SK-N-SH (cell line): ENCODE measurements at regions not wholly inside any gene's neighbourhood (a gene's known extent, or its start where the extent isn't known, plus 50 kb on each side); places are given as distances from the start of the nearest gene placed in this dataset.

ENCODE experiments used
- CTCF ChIA-PET: fragments of 300-600, 350-600 bp; formaldehyde crosslinking; extraction: SDS; loops from one replicate; lab custom pipeline; 2021; lab: Yijun Ruan, JAX
- POLR2A ChIA-PET: fragments of 350-600 bp; sonication (Branson Sonifier 250); formaldehyde crosslinking; extraction: SDS; loops from one replicate; lab custom pipeline; 2020; ENCODE audit warnings: antibody characterized with exemption, inconsistent platforms; lab: Yijun Ruan, JAX
- DNase-seq: peaks from one replicate; pipeline ENCODE4 v3.0.0; 2012
- H2AFZ ChIP-seq: fragments of 200-600 bp; sonication (generic); 2 replicates; pipeline ENCODE4 v1.8.1; 2016; ENCODE audit warnings: antibody characterized with exemption, mild to moderate bottlenecking, low read depth
- H3F3A ChIP-seq: fragments of 200-600 bp; sonication (generic); replicated peaks from 2 replicates; pipeline ENCODE3; 2016; ENCODE audit warnings: antibody characterized with exemption, mild to moderate bottlenecking; ENCODE audit not compliant: insufficient read depth
- H3K27ac ChIP-seq, 2 experiments: fragments of 200-500 bp in 1 of 2; fragments of 200-600 bp in 1 of 2; sonication (Bioruptor generic) in 1 of 2; sonication (generic), shearing (Covaris generic) in 1 of 2; 2 replicates each; pipeline versions ENCODE4 v1.5.1 to v1.6.1; 2014 to 2016; ENCODE audit warnings: low read depth in 2 of 2, inconsistent platforms in 1 of 2, low read length in 1 of 2, mild to moderate bottlenecking in 1 of 2, mixed read lengths in 1 of 2
- H3K27me3 ChIP-seq: fragments of 200-600 bp; sonication (generic), shearing (Covaris generic); 2 replicates; pipeline ENCODE4 v1.6.1; 2016; ENCODE audit warnings: mixed run types; ENCODE audit not compliant: insufficient read depth
- H3K36me3 ChIP-seq, 2 experiments: fragments of 200-500 bp in 1 of 2; fragments of 200-600 bp in 1 of 2; sonication (Bioruptor generic) in 1 of 2; sonication (generic) in 1 of 2; replicated peaks in 1 of 2; 2 replicates each; pipeline versions ENCODE3 to v1.5.1; 2014 to 2016; ENCODE audit warnings: low read length in 1 of 2, mild to moderate bottlenecking in 1 of 2; ENCODE audit not compliant: insufficient read depth in 2 of 2, control insufficient read depth in 1 of 2
- H3K4me1 ChIP-seq, 2 experiments: fragments of 200-500 bp in 1 of 2; fragments of 200-600 bp in 1 of 2; sonication (Bioruptor generic) in 1 of 2; sonication (generic), shearing (Covaris generic) in 1 of 2; 2 replicates each; pipeline versions ENCODE4 v1.5.1 to v1.6.1; 2014 to 2016; ENCODE audit warnings: low read depth in 1 of 2, low read length in 1 of 2, mixed run types in 1 of 2; ENCODE audit not compliant: insufficient read depth in 2 of 2, control insufficient read depth in 1 of 2
- H3K4me2 ChIP-seq: fragments of 200-600 bp; sonication (generic), shearing (Covaris generic); 2 replicates; pipeline ENCODE4 v1.6.1; 2017; ENCODE audit warnings: mixed run types
- H3K4me3 ChIP-seq, 2 experiments: fragments of 200-500 bp in 1 of 2; fragments of 200-600 bp in 1 of 2; sonication (Bioruptor generic) in 1 of 2; sonication (generic), shearing (Covaris generic) in 1 of 2; 2 replicates each; pipeline versions ENCODE4 v1.5.1 to v1.8.1; 2014 to 2016; ENCODE audit warnings: low read depth in 2 of 2, inconsistent platforms in 1 of 2, low read length in 1 of 2, mild to moderate bottlenecking in 1 of 2, mixed read lengths in 1 of 2, moderate library complexity in 1 of 2
- H3K79me2 ChIP-seq: fragments of 200-600 bp; sonication (generic); 2 replicates; pipeline ENCODE4 v1.8.1; 2017; ENCODE audit warnings: mild to moderate bottlenecking; ENCODE audit not compliant: insufficient read depth
- H3K9ac ChIP-seq: fragments of 200-600 bp; sonication (generic); 2 replicates; pipeline ENCODE4 v1.6.1; 2017; ENCODE audit warnings: mixed run types
- H3K9me2 ChIP-seq: fragments of 200-600 bp; sonication (generic); 2 replicates; pipeline ENCODE4 v1.6.1; 2017; ENCODE audit warnings: mixed run types
- H3K9me3 ChIP-seq: fragments of 200-600 bp; sonication (generic); 2 replicates; pipeline ENCODE4 v1.6.1; 2017; ENCODE audit warnings: mixed run types, mild to moderate bottlenecking, moderate library complexity
- H4K20me1 ChIP-seq: fragments of 200-600 bp; sonication (generic); 2 replicates; pipeline ENCODE4 v1.6.1; 2017; ENCODE audit warnings: mild to moderate bottlenecking, mixed run types; ENCODE audit not compliant: insufficient read depth
- CHD2 ChIP-seq: fragments of 150-350 bp; IDR thresholded peaks from 2 replicates; pipeline ENCODE4 v1.6.1; 2018; ENCODE audit warnings: low read length; ENCODE audit not compliant: partially characterized antibody
- EZH2phosphoT487 ChIP-seq: fragments of 200-600 bp; sonication (generic); IDR thresholded peaks from 2 replicates; pipeline ENCODE4 v1.6.1; 2017; ENCODE audit warnings: low read depth, mixed run types, mild to moderate bottlenecking, antibody characterized with exemption, moderate library complexity, borderline replicate concordance
- FOSL2 ChIP-seq: IDR thresholded peaks from 2 replicates; pipeline ENCODE4 v1.4.0; 2012; ENCODE audit warnings: low read depth, mild to moderate bottlenecking, moderate library complexity, borderline replicate concordance
- GABPA ChIP-seq: IDR thresholded peaks from 2 replicates; pipeline ENCODE4 v1.4.0; 2012; ENCODE audit warnings: low read depth, mild to moderate bottlenecking
- GATA2 ChIP-seq: sonication (generic); formaldehyde crosslinking; IDR thresholded peaks from 2 replicates; pipeline ENCODE4 v1.5.0; 2020; ENCODE audit warnings: mild to moderate bottlenecking, missing genetic modification reagents
- MXI1 ChIP-seq: IDR thresholded peaks from 2 replicates; pipeline ENCODE4 v1.6.1; 2012; ENCODE audit warnings: mild to moderate bottlenecking, low read depth, low read length, improper control_type of control experiment
- NFIC ChIP-seq: IDR thresholded peaks from 2 replicates; pipeline ENCODE4 v1.4.0; 2012; ENCODE audit warnings: borderline replicate concordance
- RAD21 ChIP-seq: IDR thresholded peaks from 2 replicates; pipeline ENCODE4 v1.6.1; 2012; ENCODE audit warnings: mild to moderate bottlenecking, low read length
- YY1 ChIP-seq: IDR thresholded peaks from 2 replicates; pipeline ENCODE4 v1.4.0; 2012; ENCODE audit warnings: low read depth, mild to moderate bottlenecking
- WGBS: methylation state at CpG from one replicate; pipeline ENCODE4 v1.1.6; 2017; ENCODE audit warnings: low lambda C conversion rate; 5-methylcytosine and 5-hydroxymethylcytosine counted together
- TF ChIP-seq, protein P1 (sequence below): fragments of 200-600 bp; sonication (generic); IDR thresholded peaks from 2 replicates; pipeline ENCODE4 v1.6.1; 2017; ENCODE audit warnings: antibody characterized with exemption, mild to moderate bottlenecking, moderate library complexity
- TF ChIP-seq, protein P2 (sequence below): IDR thresholded peaks from 2 replicates; pipeline ENCODE4 v1.6.1; 2012; ENCODE audit warnings: mild to moderate bottlenecking, low read depth, low read length, moderate library complexity
- TF ChIP-seq, protein P3 (sequence below): IDR thresholded peaks from 2 replicates; pipeline ENCODE4 v1.4.0; 2012; ENCODE audit warnings: low read depth, borderline replicate concordance
- TF ChIP-seq, protein P4 (sequence below): IDR thresholded peaks from 2 replicates; pipeline ENCODE4 v1.4.0; 2012; ENCODE audit warnings: low read depth
- TF ChIP-seq, protein P5 (sequence below): fragments of 150-350 bp; IDR thresholded peaks from 2 replicates; pipeline ENCODE4 v1.6.1; 2016; ENCODE audit warnings: mild to moderate bottlenecking, low read depth, low read length
- TF ChIP-seq, protein P6 (sequence below): IDR thresholded peaks from 2 replicates; pipeline ENCODE4; 2012

DNA sequence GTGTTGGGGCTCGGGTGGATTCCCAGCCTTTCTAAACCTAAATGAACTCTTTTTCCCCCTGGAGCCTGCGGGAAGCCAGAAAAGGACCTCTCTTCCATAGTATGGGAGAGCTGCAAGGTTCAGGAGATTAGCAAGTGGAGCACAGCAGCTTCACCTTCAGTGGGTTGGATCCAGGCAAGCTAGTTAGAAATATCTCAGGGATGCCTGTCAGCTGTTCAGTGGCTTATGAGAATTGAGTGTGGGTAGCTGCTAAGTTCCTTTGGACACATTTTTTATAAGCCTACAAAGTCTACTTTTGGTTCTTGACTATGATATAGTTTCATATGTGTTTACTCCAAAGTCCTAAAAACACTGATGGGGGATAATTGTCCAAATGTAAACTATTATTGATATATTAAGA lies 642.1 kb downstream of the EPM2A start:
- no peaks in the 10 kb centered on the region for H3K79me2 ChIP-seq
- no peaks in the 10 kb centered on the region for H4K20me1 ChIP-seq
- H3K4me3 ChIP-seq, result no peak overlapping the region
- no peaks in the 10 kb centered on the region for H3K4me1 ChIP-seq
- no peaks in the 10 kb centered on the region for H3K27me3 ChIP-seq
- H3K27ac ChIP-seq, result no peak overlapping the region
- H3K9me3 ChIP-seq, result no peaks in the 10 kb centered on the region
- CTCF ChIA-PET, result no interaction called here
- TF ChIP-seq, protein P1, sequence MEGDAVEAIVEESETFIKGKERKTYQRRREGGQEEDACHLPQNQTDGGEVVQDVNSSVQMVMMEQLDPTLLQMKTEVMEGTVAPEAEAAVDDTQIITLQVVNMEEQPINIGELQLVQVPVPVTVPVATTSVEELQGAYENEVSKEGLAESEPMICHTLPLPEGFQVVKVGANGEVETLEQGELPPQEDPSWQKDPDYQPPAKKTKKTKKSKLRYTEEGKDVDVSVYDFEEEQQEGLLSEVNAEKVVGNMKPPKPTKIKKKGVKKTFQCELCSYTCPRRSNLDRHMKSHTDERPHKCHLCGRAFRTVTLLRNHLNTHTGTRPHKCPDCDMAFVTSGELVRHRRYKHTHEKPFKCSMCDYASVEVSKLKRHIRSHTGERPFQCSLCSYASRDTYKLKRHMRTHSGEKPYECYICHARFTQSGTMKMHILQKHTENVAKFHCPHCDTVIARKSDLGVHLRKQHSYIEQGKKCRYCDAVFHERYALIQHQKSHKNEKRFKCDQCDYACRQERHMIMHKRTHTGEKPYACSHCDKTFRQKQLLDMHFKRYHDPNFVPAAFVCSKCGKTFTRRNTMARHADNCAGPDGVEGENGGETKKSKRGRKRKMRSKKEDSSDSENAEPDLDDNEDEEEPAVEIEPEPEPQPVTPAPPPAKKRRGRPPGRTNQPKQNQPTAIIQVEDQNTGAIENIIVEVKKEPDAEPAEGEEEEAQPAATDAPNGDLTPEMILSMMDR, result no peak
- TF ChIP-seq FOSL2 (no peak), YY1 (no peak), NFIC (no peak), EZH2phosphoT487 (no peak), GABPA (no peak), RAD21 (no peak), GATA2 (no peak), MXI1 (no peak), CHD2 (no peak)
- TF ChIP-seq, protein P2, sequence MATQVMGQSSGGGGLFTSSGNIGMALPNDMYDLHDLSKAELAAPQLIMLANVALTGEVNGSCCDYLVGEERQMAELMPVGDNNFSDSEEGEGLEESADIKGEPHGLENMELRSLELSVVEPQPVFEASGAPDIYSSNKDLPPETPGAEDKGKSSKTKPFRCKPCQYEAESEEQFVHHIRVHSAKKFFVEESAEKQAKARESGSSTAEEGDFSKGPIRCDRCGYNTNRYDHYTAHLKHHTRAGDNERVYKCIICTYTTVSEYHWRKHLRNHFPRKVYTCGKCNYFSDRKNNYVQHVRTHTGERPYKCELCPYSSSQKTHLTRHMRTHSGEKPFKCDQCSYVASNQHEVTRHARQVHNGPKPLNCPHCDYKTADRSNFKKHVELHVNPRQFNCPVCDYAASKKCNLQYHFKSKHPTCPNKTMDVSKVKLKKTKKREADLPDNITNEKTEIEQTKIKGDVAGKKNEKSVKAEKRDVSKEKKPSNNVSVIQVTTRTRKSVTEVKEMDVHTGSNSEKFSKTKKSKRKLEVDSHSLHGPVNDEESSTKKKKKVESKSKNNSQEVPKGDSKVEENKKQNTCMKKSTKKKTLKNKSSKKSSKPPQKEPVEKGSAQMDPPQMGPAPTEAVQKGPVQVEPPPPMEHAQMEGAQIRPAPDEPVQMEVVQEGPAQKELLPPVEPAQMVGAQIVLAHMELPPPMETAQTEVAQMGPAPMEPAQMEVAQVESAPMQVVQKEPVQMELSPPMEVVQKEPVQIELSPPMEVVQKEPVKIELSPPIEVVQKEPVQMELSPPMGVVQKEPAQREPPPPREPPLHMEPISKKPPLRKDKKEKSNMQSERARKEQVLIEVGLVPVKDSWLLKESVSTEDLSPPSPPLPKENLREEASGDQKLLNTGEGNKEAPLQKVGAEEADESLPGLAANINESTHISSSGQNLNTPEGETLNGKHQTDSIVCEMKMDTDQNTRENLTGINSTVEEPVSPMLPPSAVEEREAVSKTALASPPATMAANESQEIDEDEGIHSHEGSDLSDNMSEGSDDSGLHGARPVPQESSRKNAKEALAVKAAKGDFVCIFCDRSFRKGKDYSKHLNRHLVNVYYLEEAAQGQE, result no peak
- TF ChIP-seq, protein P3, sequence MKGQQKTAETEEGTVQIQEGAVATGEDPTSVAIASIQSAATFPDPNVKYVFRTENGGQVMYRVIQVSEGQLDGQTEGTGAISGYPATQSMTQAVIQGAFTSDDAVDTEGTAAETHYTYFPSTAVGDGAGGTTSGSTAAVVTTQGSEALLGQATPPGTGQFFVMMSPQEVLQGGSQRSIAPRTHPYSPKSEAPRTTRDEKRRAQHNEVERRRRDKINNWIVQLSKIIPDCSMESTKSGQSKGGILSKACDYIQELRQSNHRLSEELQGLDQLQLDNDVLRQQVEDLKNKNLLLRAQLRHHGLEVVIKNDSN, result no peak
- TF ChIP-seq, protein P4, sequence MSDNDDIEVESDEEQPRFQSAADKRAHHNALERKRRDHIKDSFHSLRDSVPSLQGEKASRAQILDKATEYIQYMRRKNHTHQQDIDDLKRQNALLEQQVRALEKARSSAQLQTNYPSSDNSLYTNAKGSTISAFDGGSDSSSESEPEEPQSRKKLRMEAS, result no peak
- TF ChIP-seq, protein P5, sequence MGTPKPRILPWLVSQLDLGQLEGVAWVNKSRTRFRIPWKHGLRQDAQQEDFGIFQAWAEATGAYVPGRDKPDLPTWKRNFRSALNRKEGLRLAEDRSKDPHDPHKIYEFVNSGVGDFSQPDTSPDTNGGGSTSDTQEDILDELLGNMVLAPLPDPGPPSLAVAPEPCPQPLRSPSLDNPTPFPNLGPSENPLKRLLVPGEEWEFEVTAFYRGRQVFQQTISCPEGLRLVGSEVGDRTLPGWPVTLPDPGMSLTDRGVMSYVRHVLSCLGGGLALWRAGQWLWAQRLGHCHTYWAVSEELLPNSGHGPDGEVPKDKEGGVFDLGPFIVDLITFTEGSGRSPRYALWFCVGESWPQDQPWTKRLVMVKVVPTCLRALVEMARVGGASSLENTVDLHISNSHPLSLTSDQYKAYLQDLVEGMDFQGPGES, result no peak
- TF ChIP-seq, protein P6, sequence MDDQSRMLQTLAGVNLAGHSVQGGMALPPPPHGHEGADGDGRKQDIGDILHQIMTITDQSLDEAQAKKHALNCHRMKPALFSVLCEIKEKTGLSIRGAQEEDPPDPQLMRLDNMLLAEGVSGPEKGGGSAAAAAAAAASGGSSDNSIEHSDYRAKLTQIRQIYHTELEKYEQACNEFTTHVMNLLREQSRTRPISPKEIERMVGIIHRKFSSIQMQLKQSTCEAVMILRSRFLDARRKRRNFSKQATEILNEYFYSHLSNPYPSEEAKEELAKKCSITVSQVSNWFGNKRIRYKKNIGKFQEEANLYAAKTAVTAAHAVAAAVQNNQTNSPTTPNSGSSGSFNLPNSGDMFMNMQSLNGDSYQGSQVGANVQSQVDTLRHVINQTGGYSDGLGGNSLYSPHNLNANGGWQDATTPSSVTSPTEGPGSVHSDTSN, result no peak
- TF ChIP-seq, all 33 proteins: peak for 0
- H2AFZ ChIP-seq, result no peak overlapping the region
- no peaks in the 10 kb centered on the region for H3K36me3 ChIP-seq
- DNase-seq, result no peak
- POLR2A ChIA-PET, result no interaction called here
- H3K9ac ChIP-seq, result no peak overlapping the region
- no peak overlapping the region for H3K4me2 ChIP-seq
- no peaks in the 10 kb centered on the region for H3K9me2 ChIP-seq
- 39% methylated on average over 2 of the region's 2 CpGs for WGBS
- H3F3A ChIP-seq, result no peaks in the 10 kb centered on the region
